ENCODE measurements at regions not wholly inside any gene's neighbourhood (a gene's known extent, or its start where the extent isn't known, plus 50 kb on each side); places are given as distances from the start of the nearest gene placed in this dataset.
"Not testable (repeated sequence)": the region's sequence is repeated elsewhere in the genome, so short reads cannot be mapped to it uniquely, and the experiment has no call there.

DNA sequence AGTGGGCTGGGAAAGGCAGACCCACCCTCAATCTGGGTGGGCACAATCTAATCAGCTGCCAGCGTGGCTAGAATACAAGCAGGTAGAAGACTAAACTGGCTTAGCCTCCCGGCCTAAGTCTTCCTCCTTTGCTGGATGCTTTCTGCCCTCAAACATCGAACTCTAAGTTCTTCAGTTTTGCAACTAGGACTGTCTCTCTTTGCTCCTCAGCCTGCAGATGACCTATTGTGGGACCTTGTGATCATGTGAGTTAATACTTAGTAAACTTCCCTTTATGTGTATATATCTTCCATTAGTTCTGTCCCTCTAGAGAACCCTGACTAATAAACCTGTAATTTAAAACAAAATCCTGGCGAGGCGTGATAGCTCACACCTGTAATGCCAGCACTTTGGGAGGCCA lies 51.8 kb upstream of the SLC39A8 start:
- intact Hi-C loops (cut with DNase I) = not testable (repeated sequence)

DNA sequence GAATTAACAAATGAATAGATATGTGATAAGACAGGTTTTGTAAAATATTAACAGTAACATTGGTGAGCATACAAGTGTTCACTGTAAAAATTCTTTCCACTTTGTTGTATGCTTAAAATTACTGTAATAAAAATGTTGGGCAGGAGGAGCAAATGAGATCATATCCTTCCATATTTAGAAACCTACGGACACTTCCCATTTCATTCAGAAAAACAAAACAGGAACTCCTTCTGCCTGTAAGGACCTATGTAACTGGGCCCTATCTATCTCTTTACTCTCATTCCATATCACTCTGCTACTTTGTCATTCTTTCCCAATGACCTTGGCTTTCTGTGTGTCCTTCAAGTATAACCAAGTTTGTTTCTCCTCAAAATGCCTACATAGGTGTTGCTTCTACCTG lies 53.7 kb upstream of the SLC39A8 start:
- no peak for DNase-seq (ENCODE audit: low spot score)
- intact Hi-C loops (cut with DNase I) = no loop called here

More for the DNA sequence above, 51.8 kb upstream of the SLC39A8 start:
- DNase-seq (ENCODE audit: low spot score) = not testable (repeated sequence)

DNA sequence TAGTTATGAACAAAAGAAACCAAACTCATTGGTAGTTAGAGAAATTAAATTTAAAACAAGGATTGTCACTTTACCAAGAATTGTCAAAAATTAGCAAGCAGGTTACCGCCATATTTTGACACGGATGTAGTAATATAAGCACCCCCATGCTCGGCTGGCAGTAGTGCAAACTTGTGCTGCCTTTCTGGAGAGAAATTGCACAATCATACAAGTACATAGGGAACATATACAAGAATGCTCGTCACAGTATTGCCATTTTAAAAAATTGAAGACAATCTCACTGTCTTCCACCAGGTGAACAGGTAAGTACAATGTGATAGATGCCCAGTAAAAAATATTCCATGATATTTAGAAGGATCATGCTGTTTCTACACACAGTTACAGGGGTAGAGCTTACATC lies 55.6 kb upstream of the SLC39A8 start:
- intact Hi-C loops (cut with DNase I) = no loop called here
- no peak for DNase-seq (ENCODE audit: low spot score)

DNA sequence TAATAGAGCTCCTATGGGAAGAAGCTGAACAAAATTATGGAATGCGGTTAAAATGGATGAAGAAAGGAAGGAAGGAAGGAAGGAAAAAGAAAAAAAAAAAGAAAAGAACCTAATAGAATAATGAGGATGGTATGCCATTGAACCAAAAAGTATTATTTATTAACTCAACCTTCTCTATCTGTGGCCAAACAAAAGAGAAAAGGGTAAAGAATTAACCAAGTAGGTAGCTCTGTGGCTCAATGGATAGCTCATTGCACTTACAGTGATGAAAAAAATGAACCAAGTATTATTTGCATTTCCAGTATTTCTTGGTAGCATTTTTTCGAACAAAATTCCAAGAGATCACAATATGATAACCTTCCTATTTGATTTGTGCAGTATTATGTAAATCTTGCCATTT lies 56.9 kb upstream of the SLC39A8 start:
- intact Hi-C loops (cut with DNase I) = no loop called here

DNA sequence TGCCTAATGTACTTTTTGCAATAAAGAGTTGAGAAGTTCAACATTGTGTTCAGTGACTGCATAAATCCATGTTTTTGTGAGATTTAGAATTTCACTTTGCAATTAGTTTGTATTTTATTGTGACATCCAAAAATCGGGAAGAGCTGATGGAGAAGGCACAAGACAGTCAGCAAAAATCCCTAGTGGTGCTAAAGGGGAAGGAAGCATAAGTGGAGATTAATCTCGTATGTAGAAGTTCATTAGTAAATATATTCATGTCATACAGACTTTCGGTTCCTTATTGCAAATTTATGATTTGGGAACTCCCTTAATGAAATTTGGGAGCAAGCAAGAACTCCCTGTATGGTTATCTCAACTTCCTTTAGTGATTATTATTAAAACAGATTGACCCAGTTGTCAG lies 57.8 kb upstream of the SLC39A8 start:
- DNase-seq (ENCODE audit: low spot score) = no peak
- intact Hi-C loops (cut with DNase I) = no loop called here

More for the DNA sequence above, 56.9 kb upstream of the SLC39A8 start:
- DNase-seq (ENCODE audit: low spot score) = no peak

DNA sequence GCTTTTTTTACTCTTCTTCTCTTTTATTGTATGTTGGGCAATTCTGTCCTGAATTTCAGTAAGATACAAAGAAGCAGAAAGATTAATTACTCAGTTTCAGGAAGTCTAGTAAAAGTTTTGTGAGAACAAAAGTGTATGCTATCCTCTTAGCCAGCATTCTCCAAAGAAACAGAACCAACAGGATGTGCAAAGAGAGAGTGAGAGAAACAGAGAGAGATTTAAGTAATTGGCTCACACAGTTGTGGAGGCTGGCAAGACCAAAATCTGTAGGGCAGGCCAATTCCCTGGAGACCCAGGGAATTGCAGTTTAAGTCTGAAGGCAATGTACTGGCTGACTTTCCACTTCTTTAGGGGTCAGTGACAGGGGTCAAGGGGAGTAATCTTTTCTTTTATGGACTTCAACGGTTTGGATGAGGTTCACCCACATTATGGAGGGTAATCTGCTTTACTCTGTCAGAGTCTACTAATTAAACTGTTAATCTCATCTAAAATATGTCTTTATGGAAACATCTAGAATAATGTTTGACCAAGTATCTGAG lies 59.2 kb upstream of the SLC39A8 start:
- no peak for DNase-seq (ENCODE audit: low spot score)

DNA sequence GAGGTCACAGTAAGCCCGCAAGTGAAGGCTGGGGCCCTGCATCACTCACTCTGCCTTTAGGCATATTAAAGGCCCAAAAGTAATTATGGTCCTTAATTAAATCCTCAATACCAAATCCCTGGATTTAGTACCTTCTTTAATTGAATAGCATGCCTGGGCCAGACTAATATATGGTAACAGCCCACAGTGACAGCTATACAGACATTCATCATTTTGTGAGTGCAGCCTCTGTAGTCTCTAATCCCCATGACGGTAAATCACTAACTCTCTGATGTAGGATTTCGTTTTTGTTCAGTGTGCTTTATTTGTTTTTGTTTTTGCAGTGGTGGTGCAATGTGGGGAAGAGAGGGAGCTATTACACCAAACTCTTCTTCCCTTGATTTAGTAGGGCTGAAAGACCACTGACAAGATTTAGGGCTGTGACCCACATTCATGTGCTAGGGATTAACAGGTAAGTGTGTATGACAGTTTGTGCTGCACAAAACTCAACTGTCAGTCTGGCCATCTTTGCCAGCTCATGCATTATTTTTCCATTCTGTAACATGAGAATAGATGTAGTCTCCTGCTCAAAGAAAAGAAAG lies 60.6 kb upstream of the SLC39A8 start:
- intact Hi-C loops (cut with DNase I) = no loop called here
- no peak for DNase-seq (ENCODE audit: low spot score)

More for the DNA sequence above, 59.2 kb upstream of the SLC39A8 start:
- intact Hi-C loops (cut with DNase I) = no loop called here

DNA sequence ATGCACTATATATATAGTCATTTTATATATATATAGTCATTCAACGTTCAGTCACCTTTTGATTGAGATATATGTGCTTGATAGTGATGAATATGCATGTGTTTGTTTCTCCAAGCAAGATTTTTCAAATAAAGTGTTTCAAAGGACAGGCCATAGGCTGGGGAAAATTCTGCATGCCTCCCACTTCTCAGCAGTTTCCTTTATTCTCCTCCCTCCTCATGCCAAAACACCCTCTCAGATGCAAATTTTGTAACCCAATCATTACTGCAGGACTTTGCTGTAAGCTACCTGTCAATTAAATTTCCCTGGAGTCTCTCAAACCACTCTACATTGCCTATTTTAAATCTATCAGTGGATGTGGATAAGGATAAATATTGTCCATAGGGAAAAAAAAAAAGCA lies 65.6 kb upstream of the SLC39A8 start:
- DNase-seq (ENCODE audit: low spot score); intact Hi-C loops (cut with DNase I): not testable (repeated sequence)

DNA sequence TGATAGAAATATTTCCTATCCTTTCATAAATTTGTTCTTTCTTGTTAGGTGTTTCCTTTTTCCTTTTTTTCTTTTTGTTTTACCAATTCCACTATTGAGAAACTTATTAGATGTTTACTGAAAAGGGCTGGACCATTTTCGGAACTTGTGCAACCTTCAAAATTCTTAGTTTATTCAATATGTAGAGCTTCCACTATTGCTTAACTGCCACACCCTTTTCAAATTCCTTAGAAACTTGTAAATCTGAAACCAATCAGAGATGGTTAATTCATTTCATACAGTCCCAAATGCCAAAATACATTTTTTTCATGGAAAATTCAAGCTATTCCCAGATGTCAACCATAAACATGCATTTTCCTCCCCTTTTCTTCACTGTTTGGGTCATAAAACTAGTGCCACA lies 66.1 kb upstream of the SLC39A8 start:
- intact Hi-C loops (cut with DNase I) = no loop called here
- no peak for DNase-seq (ENCODE audit: low spot score)

DNA sequence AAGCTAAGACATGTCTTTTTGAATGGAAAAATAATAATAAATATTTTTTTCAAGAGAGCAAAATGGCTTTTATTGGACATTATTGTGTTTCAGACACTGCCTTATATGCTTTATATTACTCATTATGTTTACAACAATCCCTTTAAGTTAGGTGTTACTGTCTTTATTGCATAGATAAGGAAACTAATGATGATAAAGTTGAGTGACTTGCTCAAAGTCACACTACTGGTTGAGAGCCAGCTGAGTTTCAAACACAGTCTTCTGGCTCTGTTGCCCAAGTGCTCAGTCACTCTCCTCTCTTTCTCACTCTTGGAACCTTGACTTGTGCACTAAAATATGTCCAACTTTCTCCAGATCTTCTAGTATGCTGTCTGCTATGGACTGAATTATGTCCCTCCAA lies 71.5 kb upstream of the SLC39A8 start:
- intact Hi-C loops (cut with DNase I) = no loop called here
- no peak for DNase-seq (ENCODE audit: low spot score)

DNA sequence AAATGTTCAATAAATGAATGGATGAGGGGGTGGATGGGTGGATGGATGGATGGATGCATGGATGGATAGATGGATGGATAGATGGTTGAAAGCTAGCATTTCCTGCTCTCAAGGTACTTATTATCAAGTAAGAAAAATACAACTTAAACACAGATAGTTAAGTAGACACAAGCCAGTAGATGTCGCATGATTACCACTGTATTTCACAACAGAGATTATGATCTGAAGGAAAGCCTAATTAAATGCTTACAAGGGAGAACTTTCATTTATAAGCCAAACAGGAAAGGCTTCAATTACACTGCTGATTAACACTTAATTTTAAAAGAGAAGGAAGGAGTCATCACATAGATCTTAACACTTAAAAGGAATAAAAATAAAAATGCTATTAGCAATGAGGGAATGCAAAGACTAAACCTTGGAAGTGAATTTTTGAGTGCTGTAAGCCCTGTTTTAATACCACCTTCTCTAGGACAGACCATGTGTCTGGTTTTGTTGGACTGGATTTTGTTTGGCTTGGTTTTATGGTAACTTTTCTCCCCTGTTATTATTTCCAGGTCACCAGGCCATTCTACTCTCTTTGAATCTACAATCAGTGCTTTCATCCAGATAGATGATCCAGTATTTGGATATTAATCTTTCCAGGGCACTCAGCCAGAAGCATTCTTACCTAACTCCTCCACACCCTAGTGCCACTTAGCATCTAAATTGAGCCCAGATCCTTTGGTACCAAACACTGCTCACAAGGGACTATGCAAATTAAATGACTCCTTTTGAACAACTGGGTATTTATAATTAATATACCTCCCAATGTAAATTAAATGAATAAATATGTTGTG lies 75.5 kb upstream of the SLC39A8 start:
- no peak for DNase-seq (ENCODE audit: low spot score)
- intact Hi-C loops (cut with DNase I) = no loop called here

DNA sequence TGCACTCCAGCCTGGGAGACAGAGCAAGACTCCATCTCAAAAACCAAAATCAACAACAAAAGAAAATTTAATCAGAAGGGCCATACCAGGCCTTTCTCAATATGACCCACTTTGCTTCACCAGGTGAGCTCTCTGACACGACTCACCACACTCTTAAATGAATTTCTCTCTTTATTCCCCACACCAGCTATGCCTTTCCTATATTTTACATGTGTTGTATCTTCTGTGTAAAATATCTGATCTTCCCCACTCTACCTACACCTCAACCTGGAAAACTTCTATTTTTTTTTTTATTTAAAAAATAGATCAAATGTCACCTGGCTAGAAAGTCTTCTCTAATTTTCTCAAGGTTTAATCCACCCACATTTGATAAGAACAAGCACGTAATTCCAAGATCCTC lies 77.6 kb upstream of the SLC39A8 start:
- DNase-seq (ENCODE audit: low spot score) = no peak
- intact Hi-C loops (cut with DNase I) = no loop called here

DNA sequence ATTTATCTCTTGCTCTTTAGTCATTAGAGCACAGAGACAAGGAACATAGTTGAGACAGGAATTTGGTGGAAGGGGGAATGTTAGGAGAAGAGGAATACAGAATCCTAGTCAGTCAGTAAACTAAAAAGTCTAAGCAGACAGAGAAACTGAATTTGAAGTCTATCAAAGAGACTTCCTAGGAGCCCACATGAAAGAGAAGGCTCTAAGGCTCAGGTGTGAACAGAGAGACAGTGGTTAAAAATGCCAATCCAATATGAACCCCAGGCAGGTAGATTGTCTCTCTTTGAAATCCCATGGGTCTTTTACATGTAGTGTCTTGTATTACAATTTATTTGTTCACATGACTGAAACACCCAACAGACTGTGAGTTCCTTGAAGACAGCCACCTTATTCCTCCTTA lies 77.8 kb upstream of the NFKB1 start:
- DNase-seq (ENCODE audit: low spot score) = no peak
- intact Hi-C loops (cut with DNase I) = no loop called here

DNA sequence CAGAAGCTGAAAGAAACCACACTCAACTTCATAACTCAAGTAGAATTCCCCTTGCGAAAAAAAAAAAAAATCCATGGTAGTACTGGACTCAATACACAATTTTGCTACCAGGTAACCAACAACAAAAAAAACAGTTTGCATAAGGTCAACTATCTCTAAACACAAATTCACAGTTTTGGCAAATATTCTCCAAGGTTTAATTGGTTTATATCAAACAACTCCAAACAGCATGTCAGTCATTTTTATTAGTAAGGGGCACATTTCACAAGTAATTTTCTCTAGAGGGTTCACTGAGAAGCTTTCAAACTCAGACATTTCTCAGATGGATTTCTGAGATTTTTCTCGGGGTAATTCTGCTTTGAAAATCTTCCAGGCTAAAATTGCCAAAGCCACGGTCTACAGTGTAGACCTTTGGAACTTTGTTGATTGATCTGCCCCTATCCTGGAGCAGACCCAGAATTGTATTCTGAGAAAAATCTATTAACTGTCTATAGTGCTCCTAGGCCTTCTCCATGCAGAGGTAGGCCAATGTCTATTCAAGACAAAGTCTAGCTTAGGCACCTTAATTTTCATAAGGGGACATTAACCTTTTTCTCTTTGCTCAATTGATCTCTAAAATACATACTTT lies 73.7 kb upstream of the NFKB1 start:
- intact Hi-C loops (cut with DNase I) = no loop called here
- no peak for DNase-seq (ENCODE audit: low spot score)

DNA sequence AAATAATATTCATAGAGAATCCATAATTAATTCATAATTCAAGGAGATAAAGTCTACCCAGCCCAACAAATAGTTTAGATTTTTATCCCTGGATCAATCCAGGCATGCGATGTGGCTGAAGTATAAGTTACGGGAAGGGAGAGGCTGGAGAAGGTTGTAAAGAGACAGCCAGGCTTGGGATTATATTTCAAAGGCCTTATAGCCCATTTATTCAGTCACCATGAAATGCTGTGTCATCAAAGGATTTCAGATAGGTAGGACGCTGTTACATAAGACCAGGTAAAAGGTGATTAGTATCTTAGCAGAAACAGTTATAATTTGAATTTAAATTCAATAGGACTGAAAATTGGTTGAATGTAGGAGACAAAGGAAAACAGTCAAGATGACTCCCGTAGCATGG lies 73.0 kb upstream of the NFKB1 start:
- intact Hi-C loops (cut with DNase I) = no loop called here
- no peak for DNase-seq (ENCODE audit: low spot score)

DNA sequence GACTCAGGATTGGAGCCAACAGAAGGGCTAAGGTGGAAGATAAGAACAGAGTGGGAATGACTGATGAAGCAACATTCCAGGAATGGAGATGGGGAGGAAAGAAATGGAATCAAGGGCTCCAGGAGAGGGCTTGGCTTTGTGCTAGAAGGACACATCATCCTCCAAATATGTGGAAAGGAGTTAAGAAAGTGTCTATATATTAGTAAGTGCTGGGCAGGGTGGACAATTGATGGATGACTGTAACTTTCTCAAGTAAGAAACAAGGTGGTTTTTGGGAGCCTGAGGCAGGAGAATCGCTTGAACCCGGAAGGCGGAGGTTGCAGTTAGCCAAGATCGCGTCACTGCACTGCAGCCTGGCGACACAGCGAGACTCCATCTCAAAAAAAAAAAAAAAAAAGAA lies 71.6 kb upstream of the NFKB1 start:
- intact Hi-C loops (cut with DNase I) = no loop called here
- no peak for DNase-seq (ENCODE audit: low spot score)

DNA sequence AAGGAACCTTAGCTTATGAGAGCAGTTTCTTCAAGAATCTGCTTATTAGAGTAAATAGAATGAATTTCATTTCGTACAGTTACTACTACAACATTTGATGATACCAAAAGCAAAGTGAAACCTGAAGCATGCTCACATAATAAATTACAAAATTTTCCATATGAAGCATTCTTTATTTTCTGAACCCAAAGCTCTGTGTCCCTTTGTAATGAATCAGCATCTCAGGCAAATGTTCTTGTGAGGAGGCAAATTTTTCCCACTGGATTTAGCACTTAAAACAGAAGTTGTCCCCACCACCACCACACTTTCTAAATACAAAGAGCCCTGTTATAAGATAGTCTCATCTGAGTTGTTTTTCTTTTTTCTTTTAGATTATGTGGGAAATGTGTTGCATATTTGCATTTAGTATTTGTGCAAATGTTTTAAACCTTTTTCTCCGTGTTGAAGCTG lies 70.7 kb upstream of the NFKB1 start:
- intact Hi-C loops (cut with DNase I) = no loop called here
- DNase-seq (ENCODE audit: low spot score) = no peak

DNA sequence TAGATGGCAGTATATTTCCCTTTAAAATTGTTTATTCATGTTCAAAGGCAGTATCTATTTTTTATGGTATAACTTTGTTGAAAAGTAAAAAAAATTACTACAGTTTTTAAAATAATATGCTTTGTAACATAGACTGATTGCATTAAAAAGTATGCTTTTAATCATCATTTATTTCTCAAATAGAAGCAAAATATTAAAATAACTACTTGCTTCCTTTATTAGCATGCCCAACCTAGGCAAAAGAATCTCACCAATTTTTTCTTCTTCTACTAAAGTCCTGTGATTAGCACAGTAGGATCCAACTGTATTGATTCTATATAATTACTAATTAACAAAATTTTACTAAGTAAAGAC lies 69.6 kb upstream of the NFKB1 start:
- intact Hi-C loops (cut with DNase I) = no loop called here
- DNase-seq (ENCODE audit: low spot score) = no peak

DNA sequence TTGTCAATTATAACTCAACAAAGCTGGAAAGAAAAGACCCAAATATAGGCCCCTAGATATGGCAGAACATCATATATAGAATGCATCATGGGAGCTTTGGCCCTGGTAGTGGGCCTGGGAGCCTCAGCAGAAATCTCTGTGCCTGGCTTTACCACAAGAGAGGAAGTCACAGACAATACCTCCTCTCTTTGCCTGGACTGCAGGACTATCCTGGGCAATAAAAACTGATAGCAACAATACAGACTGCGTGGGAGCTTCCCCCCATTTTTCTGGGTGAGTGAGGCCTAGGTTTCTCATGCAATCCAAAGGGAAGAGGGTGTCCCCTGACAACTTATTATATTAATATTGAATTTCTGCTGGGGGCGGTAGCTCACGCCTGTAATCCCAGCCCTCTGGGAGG lies 64.0 kb upstream of the NFKB1 start:
- intact Hi-C loops (cut with DNase I) = no loop called here
- no peak for DNase-seq (ENCODE audit: low spot score)

DNA sequence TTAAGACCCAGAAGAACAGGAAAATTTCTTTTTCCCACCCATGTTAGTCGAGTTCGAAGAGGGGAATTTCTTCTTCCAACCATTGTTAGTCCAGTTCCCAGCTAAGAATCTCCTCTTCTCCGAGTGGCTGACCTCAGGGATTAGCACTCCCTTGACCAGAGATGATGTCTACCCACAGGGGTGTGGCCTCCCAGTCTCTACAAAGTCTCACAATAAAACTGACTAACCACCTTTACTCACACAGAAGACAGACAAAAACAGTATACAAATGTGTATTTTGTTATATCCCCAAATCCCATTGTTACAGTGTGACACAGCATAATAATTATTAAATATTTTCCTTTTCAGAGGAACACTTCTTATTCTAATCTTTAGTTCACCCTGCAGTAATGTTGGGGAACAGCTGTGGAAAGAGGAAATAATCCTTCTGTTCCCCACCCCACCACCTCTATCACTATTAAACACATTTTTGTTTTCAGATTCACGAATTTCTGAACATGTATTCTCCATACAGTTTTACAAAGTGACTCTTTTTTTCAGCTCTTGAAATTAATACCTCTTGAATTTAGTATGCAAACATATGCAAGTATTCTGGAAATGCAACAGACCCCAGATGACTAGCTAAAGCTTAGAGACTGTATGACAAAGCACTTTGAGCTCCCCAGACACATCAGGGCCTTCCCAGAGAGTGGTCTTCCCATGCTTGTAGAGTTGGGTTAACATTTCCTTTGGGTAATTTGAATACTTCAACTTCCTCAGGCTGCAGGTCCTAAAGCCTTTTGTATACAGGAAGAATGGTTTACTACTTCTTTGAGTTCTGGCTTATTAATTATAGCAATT lies 62.5 kb upstream of the NFKB1 start:
- intact Hi-C loops (cut with DNase I) = no loop called here

More for the DNA sequence above, 62.5 kb upstream of the NFKB1 start:
- DNase-seq (ENCODE audit: low spot score) = no peak
